ENCODE measurements at regions not wholly inside any gene's neighbourhood (a gene's known extent, or its start where the extent isn't known, plus 50 kb on each side); places are given as distances from the start of the nearest gene placed in this dataset.

- no peak for TF ChIP-seq POLR2A (IDR thresholded peaks at IDR 0.05; ENCODE audit: low read length)
- TF ChIP-seq GATA1 (IDR thresholded peaks at IDR 0.05; ENCODE audit: low read depth, low read length) = no peak
Observed at GRCh38 chr4:35836596-35836995, 407.7 kb downstream of the ARAP2 start.
